ENCODE measurements at regions not wholly inside any gene's neighbourhood (a gene's known extent, or its start where the extent isn't known, plus 50 kb on each side); places are given as distances from the start of the nearest gene placed in this dataset.
A peak's percentile ranks its signal among the peaks of the same experiment; 100 is the strongest.

GRCh38 chrX:40174001-40174853, 76.5 kb upstream of the BCOR start:
- no peaks in the 10 kb centered on the region for H3K36me3 ChIP-seq (replicated peaks in 1 of 2; ENCODE audit: control extremely low read depth in 1 of 2, control insufficient read depth in 1 of 2, extremely low read depth in 1 of 2, insufficient read depth in 2 of 2, low read length in 1 of 2)
- TF ChIP-seq EZH2 (IDR thresholded peaks at IDR 0.05; ENCODE audit: borderline replicate concordance, insufficient read depth, low read depth, low read length, poor library complexity, severe bottlenecking), result no peak
- TF ChIP-seq CTCF (IDR thresholded peaks at IDR 0.05), result no peak
- CTCF ChIA-PET, result interaction anchor here (0.7 to 1.1 kb wide), 2 partner anchors 17 to 77 kb away, joined by 4 to 6 read pairs; no protein-coding TSS in a partner anchor
- H3K9me3 Mint-ChIP-seq (ENCODE audit: insufficient read depth), result no peaks in the 10 kb centered on the region
- 9% methylated on average over 11 of the region's 41 CpGs for WGBS (ENCODE audit: insufficient coverage)
- no peaks in the 10 kb centered on the region for H4K20me1 ChIP-seq (ENCODE audit: control insufficient read depth, insufficient read depth, low read length, poor library complexity, severe bottlenecking)
- POLR2A ChIA-PET, result interaction anchor here (1.0 to 3.5 kb wide), 6 partner anchors 21 to 161 kb away, joined by 3 to 20 read pairs (median 5); partner anchors contain the start of gene BCOR
- H3K27me3 Mint-ChIP-seq, result no peaks in the 10 kb centered on the region
- no peaks in the 10 kb centered on the region for H3K9me3 ChIP-seq (ENCODE audit: control extremely low read depth in 1 of 3, control insufficient read depth in 2 of 3, insufficient read depth in 1 of 3, low read length in 2 of 3)
- peak overlapping the region; percentile 84 for H3K4me2 ChIP-seq (replicated peaks; ENCODE audit: low read depth, low read length, poor library complexity, severe bottlenecking)
- H3K4me1 Mint-ChIP-seq, result peaks cover 54% of the 10 kb centered on the region
- H3K4me3 Mint-ChIP-seq, result peak overlapping the region; percentile 89
- peak overlapping the region; percentile 75 for H3K9ac ChIP-seq (ENCODE audit: low read length)
- intact Hi-C loops (cut with micrococcal nuclease), result loop anchor here (5.0 to 10.0 kb wide), 3 partner anchors 317 to 1369 kb away; partner anchors contain the start of genes MED14 and MID1IP1
- H3K4me3 ChIP-seq (ENCODE audit: control extremely low read depth in 1 of 5, extremely low read depth in 1 of 5, insufficient read depth in 1 of 5, low read depth in 2 of 5, low read length in 4 of 5), result peak overlapping the region; percentile 30 to 72 (median 60)
- H3K4me1 ChIP-seq (ENCODE audit: control insufficient read depth in 2 of 2, insufficient read depth in 2 of 2, low read length in 2 of 2), result peaks cover 39 to 57% of the 10 kb centered on the region in 2 donors
- H3K79me2 ChIP-seq (ENCODE audit: control insufficient read depth, insufficient read depth, low read length), result no peaks in the 10 kb centered on the region
- peak overlapping the region; percentile 62 for H2AFZ ChIP-seq (ENCODE audit: insufficient read depth, low read depth, low read length, poor library complexity, severe bottlenecking)
- no peaks in the 10 kb centered on the region for H3K27me3 ChIP-seq (replicated peaks in 1 of 4; ENCODE audit: control extremely low read depth in 1 of 4, control insufficient read depth in 3 of 4, insufficient read depth in 4 of 4, low read length in 3 of 4)
- H3K27ac ChIP-seq (ENCODE audit: low read length in 2 of 2), result peak overlapping the region; percentile 97 to 99
- H3K27ac Mint-ChIP-seq, result peak overlapping the region; percentile 99
- DNase-seq (peak; percentile 60), ATAC-seq (ENCODE audit: low read depth) (no peak)
